ENCODE measurements at regions not wholly inside any gene's neighbourhood (a gene's known extent, or its start where the extent isn't known, plus 50 kb on each side); places are given as distances from the start of the nearest gene placed in this dataset.
"Not testable (repeated sequence)": the region's sequence is repeated elsewhere in the genome, so short reads cannot be mapped to it uniquely, and the experiment has no call there.

- DNase-seq (ENCODE audit: low spot score), result no peak
These were observed 59.9 kb downstream of the GPR65 start for GRCh38 chr14:88064841-88065240.

GRCh38 chr14:88069677-88070076 lies 64.7 kb downstream of the GPR65 start:
- DNase-seq (ENCODE audit: low spot score), result no peak

- no peak for DNase-seq (ENCODE audit: low spot score)
These were observed 70.5 kb downstream of the GPR65 start for GRCh38 chr14:88075269-88075981.

- no peak for DNase-seq (ENCODE audit: low spot score)
These were observed 73.6 kb downstream of the GPR65 start for GRCh38 chr14:88078525-88078924.

- DNase-seq (ENCODE audit: low spot score), result no peak
These were observed 74.7 kb downstream of the GPR65 start for GRCh38 chr14:88079624-88080023.

- no peak for DNase-seq (ENCODE audit: low spot score)
These were observed 80.8 kb downstream of the GPR65 start for GRCh38 chr14:88085736-88086135.

- DNase-seq (ENCODE audit: low spot score), result no peak
These were observed 84.5 kb downstream of the GPR65 start for GRCh38 chr14:88089445-88089844.

GRCh38 chr14:88092529-88092928 lies 87.6 kb downstream of the GPR65 start:
- DNase-seq (ENCODE audit: low spot score), result no peak

GRCh38 chr14:88095791-88096190 lies 90.9 kb downstream of the GPR65 start:
- DNase-seq (ENCODE audit: low spot score), result no peak

GRCh38 chr14:88098163-88098562 lies 93.2 kb downstream of the GPR65 start:
- no peak for DNase-seq (ENCODE audit: low spot score)

GRCh38 chr14:88104710-88105109 lies 99.8 kb downstream of the GPR65 start:
- no peak for DNase-seq (ENCODE audit: low spot score)

- no peak for DNase-seq (ENCODE audit: low spot score)
These were observed 101.4 kb downstream of the GPR65 start for GRCh38 chr14:88106377-88106776.

GRCh38 chr14:88127669-88128068 lies 122.7 kb downstream of the GPR65 start:
- DNase-seq (ENCODE audit: low spot score), result not testable (repeated sequence)

- DNase-seq (ENCODE audit: low spot score), result no peak
These were observed 123.9 kb downstream of the GPR65 start for GRCh38 chr14:88128816-88129215.

GRCh38 chr14:88129306-88130056 lies 124.5 kb downstream of the GPR65 start:
- DNase-seq (ENCODE audit: low spot score), result peak; percentile 63

- no peak for DNase-seq (ENCODE audit: low spot score)
These were observed 125.1 kb downstream of the GPR65 start for GRCh38 chr14:88130057-88130432.
